HG03521 (cell line): ENCODE measurements at regions not wholly inside any gene's neighbourhood (a gene's known extent, or its start where the extent isn't known, plus 50 kb on each side); places are given as distances from the start of the nearest gene placed in this dataset.
"Not testable (repeated sequence)": the region's sequence is repeated elsewhere in the genome, so short reads cannot be mapped to it uniquely, and the experiment has no call there.

ENCODE experiments used
- ATAC-seq: cut with Tn5 transposase; IDR thresholded peaks from one replicate; pipeline ENCODE4 v1.9.1; 2021; ENCODE audit warnings: mild to moderate bottlenecking, moderate library complexity; ENCODE audit not compliant: unreplicated experiment

DNA sequence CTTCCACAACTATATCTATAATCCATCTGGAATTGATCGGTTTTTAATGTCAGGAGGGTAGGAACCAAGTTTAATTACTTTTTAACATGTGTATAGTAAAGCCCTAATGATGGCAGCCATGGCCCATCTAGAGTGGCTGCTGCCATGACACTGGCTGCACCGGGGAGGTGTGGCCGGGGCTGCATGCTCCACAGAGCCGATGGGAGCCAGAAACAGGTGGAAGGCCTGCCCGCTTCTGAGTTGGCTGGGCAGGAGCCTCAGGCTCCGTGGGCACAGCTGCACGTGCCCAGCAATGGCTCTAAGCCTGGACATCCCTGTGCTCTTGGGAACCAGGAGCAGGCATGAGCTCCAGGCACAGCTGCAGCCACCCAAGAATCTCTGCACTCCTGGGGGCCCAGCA, 73.0 kb downstream of the GBP6 start:
- ATAC-seq = no peak

- ATAC-seq = not testable (repeated sequence)
Observed at GRCh38 chr1:89438301-89438700, 74.4 kb downstream of the GBP6 start.

DNA sequence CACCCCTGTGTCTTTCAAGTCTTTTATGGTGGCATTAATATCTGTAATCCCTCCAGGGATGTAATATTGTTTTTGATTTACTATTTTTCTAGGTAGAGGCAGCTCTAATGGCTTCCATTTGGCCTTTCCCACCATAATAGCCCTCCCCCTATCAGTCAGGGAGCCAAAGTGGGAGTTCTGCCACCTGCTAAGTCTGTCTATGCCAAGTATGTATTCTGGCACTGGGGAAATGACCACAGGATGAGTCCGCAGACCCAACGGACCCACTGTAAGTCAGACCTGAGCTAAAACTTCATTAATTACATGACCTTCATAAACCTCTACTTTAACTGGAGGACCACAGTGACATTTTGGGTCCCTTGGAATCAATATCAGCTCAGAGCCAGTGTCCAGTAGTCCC, 77.1 kb downstream of the GBP6 start:
- ATAC-seq = no peak

DNA sequence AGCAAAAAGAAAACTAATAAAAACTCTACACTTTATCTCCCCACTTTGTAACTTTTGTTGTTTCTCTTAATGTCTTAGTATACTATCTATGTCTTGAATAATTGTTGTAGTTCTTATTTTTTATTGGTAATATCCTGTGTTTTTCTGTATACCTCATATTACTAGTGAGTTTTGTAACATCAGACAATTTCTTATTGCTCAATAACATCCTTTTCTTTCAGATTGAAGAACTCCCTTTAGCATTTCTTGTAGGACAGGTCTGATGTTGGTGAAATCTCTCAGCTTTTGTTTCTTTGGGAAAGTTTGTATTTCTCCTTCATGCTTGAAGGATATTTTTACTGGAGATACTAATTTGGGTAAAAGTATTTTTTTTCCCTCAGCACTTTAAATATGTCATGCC, 79.8 kb upstream of the LRRC8B start:
- ATAC-seq = no peak

- ATAC-seq = no peak
Observed at GRCh38 chr1:89451011-89451410, 73.6 kb upstream of the LRRC8B start.

DNA sequence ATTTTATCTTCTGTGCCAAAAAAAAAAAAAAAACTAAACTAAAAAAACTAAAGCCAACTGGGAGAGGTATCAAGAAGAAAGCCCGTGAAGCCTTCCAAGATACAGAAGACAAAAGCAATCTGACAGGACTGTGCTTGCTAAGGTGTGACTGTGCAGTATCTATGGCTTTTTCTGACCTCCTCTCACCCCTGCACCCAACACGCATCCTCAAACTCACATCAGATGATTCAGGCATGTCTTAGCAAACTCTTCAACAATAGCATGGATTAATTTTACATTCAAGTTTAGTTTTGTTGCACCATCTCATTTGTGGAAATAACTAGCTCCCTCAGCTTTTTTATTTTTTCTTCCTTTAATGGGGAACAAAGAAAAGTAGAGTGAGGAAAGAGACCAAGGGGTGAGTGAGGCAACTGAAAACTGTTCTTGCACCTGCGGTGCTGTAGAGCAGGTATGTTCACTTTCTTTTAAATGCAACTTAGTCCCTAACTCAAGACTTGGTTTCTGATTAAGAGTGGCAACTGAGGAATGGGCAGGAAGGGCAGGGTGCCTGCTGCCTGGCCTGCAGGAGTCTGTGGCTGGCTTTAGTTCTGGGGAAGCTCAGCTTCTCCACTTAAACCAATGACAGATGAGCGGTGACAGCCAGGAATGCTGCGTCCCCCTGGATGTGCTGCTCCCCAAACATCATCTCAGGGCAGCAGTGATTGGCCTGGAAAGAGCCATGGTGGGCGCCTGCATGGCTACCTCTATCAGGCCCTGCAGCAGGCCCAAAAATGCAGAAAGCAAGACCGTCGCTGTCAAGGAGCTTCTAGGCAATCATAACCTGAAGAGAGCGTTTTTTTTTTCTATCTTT, 71.3 kb upstream of the LRRC8B start:
- no peak for ATAC-seq

GRCh38 chr1:89454845-89455521, 69.6 kb upstream of the LRRC8B start:
- ATAC-seq = no peak

DNA sequence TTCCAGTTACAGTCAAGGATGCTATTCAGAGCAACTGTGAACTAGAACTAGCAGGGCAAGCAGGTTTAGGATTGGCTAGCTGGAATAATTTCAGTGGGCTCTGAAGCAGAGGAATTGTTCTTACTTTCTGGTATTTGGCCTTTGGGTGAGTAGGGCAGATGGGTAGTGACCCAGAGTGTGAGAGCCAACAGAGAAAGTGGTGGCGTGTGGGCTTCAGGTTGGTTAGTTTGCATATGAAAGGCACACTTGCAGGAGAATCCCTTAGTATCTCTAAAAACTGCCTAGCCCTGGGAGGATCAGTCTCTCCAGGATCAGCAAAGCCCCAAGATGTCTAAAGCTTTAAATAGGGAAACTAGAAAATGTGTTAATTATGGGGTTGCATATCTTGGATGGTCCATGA, 67.6 kb upstream of the LRRC8B start:
- ATAC-seq = no peak

DNA sequence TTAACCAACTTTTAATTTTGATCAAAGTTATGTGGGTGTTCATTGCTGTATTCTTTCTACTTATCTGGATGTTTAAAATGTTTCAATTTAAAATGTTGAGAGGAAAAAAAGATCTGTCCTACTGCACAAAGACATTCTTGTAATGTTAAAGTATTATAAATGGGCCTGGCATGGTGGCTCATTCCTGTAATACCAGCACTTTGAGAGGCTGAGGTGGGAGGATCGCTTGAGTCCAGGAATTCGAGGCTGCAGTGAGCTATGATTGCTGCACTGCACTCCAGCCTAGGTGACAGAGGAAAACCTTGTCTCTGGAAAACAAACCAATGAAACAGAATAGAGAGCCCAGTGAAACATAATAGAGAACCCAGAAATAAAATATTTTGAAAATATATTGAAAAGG, 65.5 kb upstream of the LRRC8B start:
- ATAC-seq = no peak

DNA sequence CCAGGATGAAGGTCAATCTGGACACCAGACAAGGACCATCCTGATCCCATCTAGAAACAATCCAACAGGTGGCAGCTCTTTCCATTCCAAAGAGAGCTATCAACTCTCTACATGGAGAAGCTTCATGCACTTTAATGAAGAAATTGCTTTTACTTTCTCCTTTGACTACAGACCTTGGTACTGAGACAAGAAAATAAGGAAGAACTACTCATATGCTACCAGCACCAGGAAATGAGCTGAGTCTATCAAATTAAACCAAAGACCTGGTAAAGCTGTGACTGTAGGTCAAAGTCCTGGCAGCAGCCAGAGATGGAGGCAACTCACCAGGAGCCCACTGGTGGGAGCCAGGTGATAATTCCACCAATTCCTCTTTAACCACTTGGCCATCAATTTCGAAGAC, 64.3 kb upstream of the LRRC8B start:
- no peak for ATAC-seq

- ATAC-seq = no peak
Observed at GRCh38 chr1:89462250-89462649, 62.4 kb upstream of the LRRC8B start.

DNA sequence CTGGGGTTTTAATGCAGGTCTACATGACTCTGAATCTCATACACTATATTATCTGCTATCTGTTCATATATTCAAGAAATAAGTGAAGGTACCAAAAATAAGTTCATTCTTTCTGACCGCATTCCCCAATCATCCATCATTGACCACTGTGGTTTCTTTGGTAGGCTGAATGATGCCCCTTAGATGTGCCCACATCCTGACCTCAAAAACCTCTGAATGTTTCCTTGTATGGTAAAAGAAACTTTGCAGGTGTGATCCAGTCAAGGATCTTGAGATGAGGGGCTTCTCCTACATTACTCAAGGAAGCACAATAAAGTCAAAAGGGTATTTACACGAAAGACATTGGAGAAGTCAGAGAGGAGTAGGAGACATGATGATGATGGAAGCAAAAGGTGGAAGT, 60.6 kb upstream of the LRRC8B start:
- ATAC-seq = no peak

DNA sequence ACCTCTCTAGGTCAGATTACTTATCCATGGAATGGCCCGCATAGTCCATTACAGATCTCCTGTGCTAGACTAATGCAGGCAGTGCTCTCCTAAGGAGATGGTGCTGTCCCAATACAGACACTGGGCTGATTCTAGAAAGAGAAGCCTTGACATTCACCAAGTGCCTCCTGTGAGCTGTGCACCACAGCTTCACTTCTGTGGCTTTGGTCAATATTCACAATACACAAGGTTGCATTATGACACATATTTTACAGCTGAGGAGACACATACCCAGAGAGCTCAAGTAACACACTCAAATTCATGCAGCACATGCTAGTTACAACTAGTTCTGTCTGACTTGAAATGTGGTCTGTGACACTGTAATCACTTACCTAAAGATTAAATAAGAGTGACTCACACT, 59.4 kb upstream of the LRRC8B start:
- peak; percentile 65 for ATAC-seq

DNA sequence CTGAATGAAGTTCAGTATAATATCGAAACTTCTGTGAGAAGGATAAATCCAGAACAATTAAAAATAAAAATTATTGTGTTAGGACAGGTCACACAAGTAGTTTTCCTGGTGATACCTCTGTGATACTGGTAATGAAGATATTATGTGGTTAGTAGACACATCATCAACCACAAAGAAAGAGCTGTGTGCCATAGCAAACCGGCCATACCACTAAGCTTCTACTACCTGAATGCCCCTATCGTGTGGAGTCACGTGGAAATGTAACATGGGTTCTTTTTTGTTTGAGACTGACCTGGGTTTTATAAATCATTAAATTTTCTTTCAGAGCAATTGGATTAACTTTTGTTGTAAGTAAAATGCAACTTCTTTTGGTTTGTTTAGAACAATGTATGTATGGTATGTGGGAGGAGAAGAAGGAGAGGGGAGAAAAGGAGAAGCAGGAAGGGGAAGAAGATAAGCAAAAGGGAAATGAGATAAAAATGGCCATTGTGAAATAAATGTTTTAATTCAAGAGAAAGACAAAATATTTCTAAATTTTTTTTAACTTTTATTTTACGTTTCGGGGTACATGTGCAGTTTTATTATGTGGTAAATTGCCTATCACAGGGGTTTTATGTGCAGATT, 58.2 kb upstream of the LRRC8B start:
- no peak for ATAC-seq

DNA sequence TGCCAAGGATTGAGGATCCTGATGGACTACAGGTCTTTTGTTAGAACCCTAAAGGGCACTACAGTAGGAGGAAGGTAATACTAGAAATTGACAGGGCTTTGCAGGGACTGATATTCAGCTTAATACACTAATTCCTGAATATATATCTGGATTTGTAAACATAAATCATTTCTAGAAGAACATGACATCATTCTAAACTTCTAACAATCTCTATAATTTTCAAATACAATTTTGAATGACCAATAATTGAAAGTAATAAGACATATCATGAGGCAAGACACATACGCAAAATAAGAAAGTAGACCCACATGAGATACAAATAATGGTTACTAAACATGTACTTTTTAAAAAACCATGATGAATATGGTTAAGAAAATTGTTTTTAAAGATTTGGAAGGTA, 52.4 kb upstream of the LRRC8B start:
- no peak for ATAC-seq

DNA sequence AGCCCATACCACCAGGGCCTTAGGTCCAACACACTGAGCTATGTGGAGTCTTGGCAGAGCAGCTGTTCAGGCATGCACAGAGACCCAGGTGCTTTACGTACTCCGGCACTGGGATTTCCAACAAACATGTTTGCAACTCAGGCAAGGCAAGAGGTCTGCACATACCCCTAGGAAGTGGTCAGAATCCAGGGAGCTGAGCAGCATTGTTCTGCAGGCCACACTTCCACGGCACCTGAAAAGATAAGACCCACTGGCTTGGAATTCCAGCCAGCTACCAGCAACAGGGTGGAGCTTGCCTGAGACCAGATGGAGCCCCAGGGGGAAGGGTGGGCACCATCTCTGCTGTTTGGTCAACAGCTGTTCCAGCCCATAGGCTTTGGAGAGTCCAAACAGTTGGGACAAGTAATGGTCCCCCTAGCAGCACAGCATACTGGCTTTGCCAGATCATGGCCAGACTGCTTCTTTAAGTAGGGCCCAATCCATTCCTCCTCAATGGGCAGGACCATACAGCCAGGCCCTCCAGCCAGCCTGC, 51.7 kb upstream of the LRRC8B start:
- no peak for ATAC-seq
